Activated naive CD8-positive, alpha-beta T cell treated with anti-CD3 and anti-CD28 coated beads for 36 hours (primary cell): ENCODE measurements at regions not wholly inside any gene's neighbourhood (a gene's known extent, or its start where the extent isn't known, plus 50 kb on each side); places are given as distances from the start of the nearest gene placed in this dataset.

Source experiments
- DNase-seq: peaks from one replicate; pipeline ENCODE4 v3.0.0; 2021
- H3K27ac Mint-ChIP-seq: one replicate; pipeline ENCODE4 v1.8.0; 2022; ENCODE audit warnings: mild to moderate bottlenecking, moderate library complexity, mixed read lengths
- H3K27me3 Mint-ChIP-seq: one replicate; pipeline ENCODE4 v1.8.0; 2022; ENCODE audit warnings: mild to moderate bottlenecking, mixed read lengths
- H3K36me3 Mint-ChIP-seq: one replicate; pipeline ENCODE4 v1.8.0; 2021; ENCODE audit warnings: mild to moderate bottlenecking, mixed read lengths
- H3K4me1 Mint-ChIP-seq: one replicate; pipeline ENCODE4 v1.8.0; 2021; ENCODE audit warnings: mixed read lengths
- H3K4me3 Mint-ChIP-seq: one replicate; pipeline ENCODE4 v1.8.0; 2022; ENCODE audit warnings: mild to moderate bottlenecking, moderate library complexity, mixed read lengths
- H3K9me3 Mint-ChIP-seq: one replicate; pipeline ENCODE4 v1.8.0; 2022; ENCODE audit warnings: mixed read lengths

DNA sequence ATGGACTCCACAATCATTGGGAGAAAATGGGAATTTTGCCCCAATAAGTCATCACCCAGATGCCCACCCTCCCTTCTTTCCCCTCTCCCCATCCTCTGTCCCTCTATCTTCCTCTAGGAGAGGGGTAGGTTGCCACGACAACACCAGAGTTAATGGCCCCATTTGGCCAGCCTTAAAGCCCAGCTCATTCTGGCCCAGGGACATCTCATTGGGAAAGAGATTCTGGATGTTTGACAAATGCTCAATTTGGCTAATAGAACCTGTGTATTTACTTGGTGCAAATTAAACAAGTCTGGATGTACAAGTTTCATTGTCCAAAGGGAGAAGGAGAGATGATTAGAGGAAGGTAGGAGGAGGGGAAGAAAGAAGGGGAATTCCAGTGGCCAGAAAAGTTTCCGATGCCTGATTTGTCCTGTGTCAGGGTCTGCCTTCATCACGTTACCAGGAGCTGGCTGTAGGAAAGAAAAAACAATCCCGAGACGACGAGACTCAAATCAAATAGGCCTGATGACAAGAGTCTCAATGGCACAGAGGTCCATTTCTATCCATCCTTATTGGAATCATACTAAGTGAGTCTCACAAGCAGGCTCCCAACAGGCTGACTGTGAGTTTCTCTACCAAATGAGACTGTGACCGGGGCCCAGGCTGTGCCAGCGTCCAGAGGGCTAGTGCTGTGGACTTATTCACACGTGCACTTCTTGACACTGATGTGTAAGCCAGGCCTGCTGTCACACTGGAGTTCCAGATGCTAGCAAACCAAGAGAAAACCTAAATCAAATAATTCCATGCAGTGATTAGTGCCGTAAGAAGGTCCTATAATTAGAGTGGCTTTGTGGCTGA, 265.2 kb upstream of the APCDD1 start:
- no peaks in the 10 kb centered on the region for H3K4me1 Mint-ChIP-seq
- peaks cover 3% of the 10 kb centered on the region for H3K27me3 Mint-ChIP-seq
- no peak overlapping the region for H3K27ac Mint-ChIP-seq
- H3K9me3 Mint-ChIP-seq = peaks cover 5% of the 10 kb centered on the region
- DNase-seq = no peak
- H3K36me3 Mint-ChIP-seq = no peaks in the 10 kb centered on the region
- H3K4me3 Mint-ChIP-seq = no peak overlapping the region

DNA sequence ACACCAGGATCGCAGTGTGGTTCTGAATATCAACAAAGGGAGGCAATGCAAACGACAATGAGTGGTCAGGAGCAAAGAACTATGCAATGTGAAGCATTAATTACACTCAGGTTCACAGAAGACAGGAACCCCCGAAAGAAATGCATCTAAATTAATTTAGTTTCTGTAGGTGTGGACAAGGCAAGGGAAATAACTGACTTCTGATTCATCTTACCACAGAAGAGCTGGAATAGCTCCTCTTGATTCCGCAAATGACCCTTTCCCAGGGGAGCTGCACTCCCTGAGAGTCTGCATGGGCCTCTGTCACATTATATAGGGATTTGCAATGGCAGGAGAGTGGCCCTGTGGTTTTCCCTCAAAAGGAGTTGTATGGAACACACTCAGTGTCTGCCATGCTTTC, 263.9 kb upstream of the APCDD1 start:
- Mint-ChIP-seq H3K27ac (no peak overlapping the region), H3K4me1 (no peaks in the 10 kb centered on the region), H3K4me3 (no peak overlapping the region), H3K27me3 (peaks cover 3% of the 10 kb centered on the region), H3K9me3 (peaks cover 3% of the 10 kb centered on the region), H3K36me3 (no peaks in the 10 kb centered on the region)
- no peak for DNase-seq

DNA sequence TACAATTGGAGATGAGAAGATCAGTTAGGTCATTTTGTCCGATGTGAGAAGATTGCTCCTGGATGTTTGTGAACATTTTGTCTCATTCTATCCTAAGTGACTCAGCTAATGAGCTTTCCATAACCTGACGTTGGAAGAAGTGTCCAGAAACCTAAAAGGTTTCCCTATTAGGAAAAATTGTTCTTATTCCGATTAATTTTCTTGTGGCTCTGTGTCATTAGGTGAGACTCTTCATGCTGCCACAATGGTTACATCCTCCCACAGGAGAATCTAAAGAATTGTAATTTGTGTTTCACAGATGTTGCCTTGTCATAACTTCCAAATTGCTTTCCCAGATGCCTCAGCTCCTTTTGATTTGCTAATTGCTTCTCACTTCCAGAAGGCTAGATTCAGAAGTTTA, 261.0 kb upstream of the APCDD1 start:
- Mint-ChIP-seq H3K9me3 (no peaks in the 10 kb centered on the region), H3K36me3 (no peaks in the 10 kb centered on the region), H3K4me3 (no peak overlapping the region), H3K4me1 (no peaks in the 10 kb centered on the region), H3K27me3 (peaks cover 3% of the 10 kb centered on the region), H3K27ac (no peak overlapping the region)
- DNase-seq = no peak

DNA sequence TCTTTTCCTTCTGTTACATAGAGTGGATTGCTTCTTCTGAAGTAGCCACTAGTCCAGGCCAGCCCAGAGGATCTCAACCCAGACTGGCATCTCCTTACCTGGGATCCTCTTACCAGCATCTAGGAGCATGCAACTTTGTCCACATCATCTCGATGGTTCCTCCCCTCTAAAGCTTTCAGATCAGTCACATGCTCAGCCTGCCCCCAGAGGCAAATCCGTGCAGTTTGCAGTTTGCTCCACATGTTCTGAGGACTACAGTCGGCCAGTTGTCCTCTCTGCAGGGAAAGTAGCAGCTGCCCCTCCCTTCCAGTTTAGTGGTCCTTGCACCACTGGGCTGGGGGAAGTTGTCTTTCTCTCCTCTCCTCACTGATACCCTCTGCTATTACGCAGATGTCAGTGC, 259.8 kb upstream of the APCDD1 start:
- H3K27me3 Mint-ChIP-seq = no peaks in the 10 kb centered on the region
- DNase-seq = no peak
- H3K9me3 Mint-ChIP-seq = no peaks in the 10 kb centered on the region
- no peak overlapping the region for H3K4me3 Mint-ChIP-seq
- H3K36me3 Mint-ChIP-seq = no peaks in the 10 kb centered on the region
- H3K4me1 Mint-ChIP-seq = no peaks in the 10 kb centered on the region
- H3K27ac Mint-ChIP-seq = no peak overlapping the region

DNA sequence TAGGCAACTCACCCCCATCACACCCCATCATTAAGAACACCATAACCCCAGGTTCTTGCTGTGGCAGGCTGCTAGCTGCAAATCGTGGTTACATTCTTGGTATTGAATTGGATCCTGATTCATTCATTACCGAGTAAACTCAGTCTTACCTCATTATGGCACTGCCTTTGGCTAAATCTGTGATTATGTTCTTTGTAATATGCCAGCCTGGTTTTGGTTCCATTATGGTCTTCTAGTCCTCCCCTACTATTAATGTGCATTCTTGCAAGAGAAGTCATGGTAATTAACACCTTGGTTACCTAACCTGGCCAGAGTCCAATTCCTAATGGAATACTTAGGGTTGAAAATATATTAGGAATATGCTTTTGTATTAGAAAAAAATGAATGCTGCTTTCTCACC, 258.9 kb upstream of the APCDD1 start:
- Mint-ChIP-seq H3K27me3 (no peaks in the 10 kb centered on the region), H3K36me3 (no peaks in the 10 kb centered on the region), H3K9me3 (no peaks in the 10 kb centered on the region), H3K27ac (no peak overlapping the region), H3K4me3 (no peak overlapping the region), H3K4me1 (no peaks in the 10 kb centered on the region)
- no peak for DNase-seq

DNA sequence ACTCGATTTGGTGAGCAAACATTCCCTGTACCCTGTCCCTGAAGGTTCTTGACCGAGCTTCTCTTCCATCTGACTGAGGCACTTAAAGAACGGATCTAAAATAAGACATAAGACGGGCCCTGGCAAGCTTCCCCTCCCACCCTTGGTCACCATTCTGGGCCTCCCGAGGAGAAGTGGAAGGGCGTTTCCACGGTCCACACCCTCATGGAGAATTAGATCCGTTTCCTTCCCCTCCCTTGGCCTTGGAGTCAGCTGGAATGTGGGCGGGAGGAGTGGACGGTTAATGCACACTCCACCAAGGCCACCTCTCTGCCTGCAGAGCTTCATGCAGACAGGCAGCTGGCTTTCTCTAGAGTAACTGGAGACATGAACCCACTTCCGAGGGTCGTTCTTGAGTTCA, 257.3 kb upstream of the APCDD1 start:
- Mint-ChIP-seq H3K36me3 (no peaks in the 10 kb centered on the region), H3K27me3 (no peaks in the 10 kb centered on the region), H3K4me1 (no peaks in the 10 kb centered on the region), H3K9me3 (no peaks in the 10 kb centered on the region), H3K27ac (no peak overlapping the region), H3K4me3 (no peak overlapping the region)
- no peak for DNase-seq

DNA sequence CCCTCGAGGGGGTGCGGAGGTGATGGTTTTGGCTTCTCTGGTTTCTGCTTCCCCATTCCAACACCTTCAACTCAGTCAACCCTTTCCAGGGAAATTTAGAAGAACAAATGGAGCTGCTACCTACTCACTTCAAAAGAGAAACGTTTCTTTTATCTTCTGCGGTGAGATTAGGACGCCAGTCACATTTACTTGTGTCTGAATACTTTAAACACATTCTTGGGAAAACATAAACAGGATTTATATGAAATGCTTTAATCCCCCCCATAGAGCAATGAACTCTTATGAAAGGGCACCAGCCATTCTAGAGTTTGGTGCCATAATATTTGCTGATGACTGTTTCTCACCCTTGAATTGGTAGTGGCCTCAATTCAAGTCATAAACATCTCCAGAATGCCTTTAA, 253.2 kb upstream of the APCDD1 start:
- Mint-ChIP-seq H3K4me1 (no peaks in the 10 kb centered on the region), H3K9me3 (no peaks in the 10 kb centered on the region), H3K4me3 (no peak overlapping the region), H3K27ac (no peak overlapping the region), H3K27me3 (no peaks in the 10 kb centered on the region), H3K36me3 (no peaks in the 10 kb centered on the region)
- no peak for DNase-seq

DNA sequence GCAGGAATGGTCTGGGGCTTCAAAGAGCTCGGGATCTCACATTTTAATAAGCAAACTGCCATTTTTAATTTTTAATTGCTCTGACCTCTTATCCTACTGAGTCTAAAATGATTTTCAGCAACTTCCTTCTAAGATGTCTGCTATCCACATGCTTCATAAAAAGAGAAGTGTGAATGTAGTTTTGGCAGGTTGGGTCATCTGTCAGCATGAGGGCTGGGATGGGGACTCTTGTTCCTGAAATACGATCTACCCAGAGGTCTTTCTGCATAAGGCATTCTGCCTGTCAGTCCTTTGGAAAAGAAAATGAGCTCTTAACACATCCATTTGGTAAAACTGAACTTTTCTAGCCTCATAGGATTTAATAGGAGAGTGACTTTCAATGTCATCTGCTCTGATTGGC, 252.8 kb upstream of the APCDD1 start:
- H3K27me3 Mint-ChIP-seq = no peaks in the 10 kb centered on the region
- no peaks in the 10 kb centered on the region for H3K36me3 Mint-ChIP-seq
- no peaks in the 10 kb centered on the region for H3K9me3 Mint-ChIP-seq
- no peak overlapping the region for H3K4me3 Mint-ChIP-seq
- no peak overlapping the region for H3K27ac Mint-ChIP-seq
- no peaks in the 10 kb centered on the region for H3K4me1 Mint-ChIP-seq
- no peak for DNase-seq

DNA sequence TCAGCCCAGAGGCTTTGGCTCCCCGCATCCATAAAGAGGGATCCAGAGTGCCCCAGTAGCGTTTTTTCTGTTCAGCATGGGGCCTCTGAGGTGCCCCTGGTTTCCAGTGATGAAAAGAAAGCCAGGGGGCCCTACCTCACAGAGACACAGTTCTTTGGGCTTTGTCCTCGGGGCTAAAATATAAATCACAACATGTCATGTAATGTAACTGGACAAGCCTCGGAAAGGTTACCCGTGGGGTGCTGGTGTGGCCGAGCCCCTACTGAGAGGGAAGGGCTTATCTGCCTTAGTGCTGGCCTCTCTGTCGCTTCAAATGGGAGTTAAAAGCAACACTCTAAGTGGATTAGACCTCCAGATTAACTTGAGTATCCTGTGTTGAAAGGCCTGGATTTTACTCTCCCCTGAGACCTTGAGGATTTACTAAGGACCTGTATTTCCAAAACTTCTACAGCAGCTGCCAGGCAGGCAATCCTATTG, 251.6 kb upstream of the APCDD1 start:
- H3K4me1 Mint-ChIP-seq = no peaks in the 10 kb centered on the region
- H3K27me3 Mint-ChIP-seq = no peaks in the 10 kb centered on the region
- no peak for DNase-seq
- H3K27ac Mint-ChIP-seq = no peak overlapping the region
- H3K9me3 Mint-ChIP-seq = no peaks in the 10 kb centered on the region
- H3K4me3 Mint-ChIP-seq = no peak overlapping the region
- no peaks in the 10 kb centered on the region for H3K36me3 Mint-ChIP-seq

DNA sequence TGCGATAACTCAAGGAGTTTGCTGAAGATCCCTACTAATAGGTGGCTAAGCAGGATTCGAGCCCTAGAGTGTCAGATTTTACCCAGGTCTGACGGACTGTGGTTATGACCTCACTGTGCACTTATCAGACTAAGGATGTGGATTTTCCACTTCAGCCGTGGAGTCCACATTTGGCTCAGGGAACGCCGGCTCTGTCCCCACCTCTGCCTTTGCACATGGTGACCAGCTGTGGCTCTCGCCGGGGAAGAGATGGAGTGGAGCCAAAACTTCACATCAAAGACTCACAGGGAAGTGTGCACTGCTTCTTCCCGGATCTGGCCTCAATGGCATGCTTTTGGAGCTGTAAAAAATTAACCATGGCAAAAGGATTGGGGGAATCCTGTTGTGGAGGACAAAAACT, 249.3 kb upstream of the APCDD1 start:
- no peaks in the 10 kb centered on the region for H3K36me3 Mint-ChIP-seq
- no peak for DNase-seq
- no peak overlapping the region for H3K27ac Mint-ChIP-seq
- H3K27me3 Mint-ChIP-seq = no peaks in the 10 kb centered on the region
- H3K4me3 Mint-ChIP-seq = no peak overlapping the region
- H3K9me3 Mint-ChIP-seq = no peaks in the 10 kb centered on the region
- H3K4me1 Mint-ChIP-seq = no peaks in the 10 kb centered on the region

DNA sequence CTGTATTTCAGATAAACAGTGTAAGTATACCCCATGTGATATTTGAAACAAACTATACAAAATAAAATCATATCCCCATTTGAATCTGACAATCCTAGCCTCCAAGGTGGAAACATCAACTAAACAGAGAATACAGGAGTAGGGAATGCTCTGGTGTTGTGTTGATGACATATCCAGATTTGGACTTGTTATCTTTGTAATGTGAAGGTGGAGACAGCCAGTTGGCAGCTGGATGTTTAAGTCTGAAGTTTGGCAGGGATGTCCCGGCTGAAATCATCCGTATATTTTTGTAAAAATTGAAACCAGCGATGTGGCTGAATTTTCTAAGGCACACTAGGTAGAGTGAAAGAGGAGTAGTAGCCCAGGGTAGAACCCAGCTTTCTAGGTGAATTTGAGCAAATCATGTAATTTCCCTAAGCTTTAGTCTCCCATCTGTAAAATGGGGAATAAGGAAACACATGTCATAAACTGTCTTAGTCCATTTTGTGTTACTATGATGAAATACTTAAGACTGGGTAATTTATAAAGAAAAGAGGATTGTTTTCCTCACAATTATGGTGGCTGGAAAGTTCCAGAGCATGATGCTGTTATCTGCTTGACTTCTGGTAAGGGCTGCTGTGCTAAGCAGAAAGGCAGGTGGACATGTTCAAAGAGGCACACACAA, 246.6 kb upstream of the APCDD1 start:
- Mint-ChIP-seq H3K27me3 (no peaks in the 10 kb centered on the region), H3K4me3 (no peak overlapping the region), H3K36me3 (no peaks in the 10 kb centered on the region), H3K27ac (no peak overlapping the region), H3K4me1 (no peaks in the 10 kb centered on the region), H3K9me3 (no peaks in the 10 kb centered on the region)
- DNase-seq = no peak

DNA sequence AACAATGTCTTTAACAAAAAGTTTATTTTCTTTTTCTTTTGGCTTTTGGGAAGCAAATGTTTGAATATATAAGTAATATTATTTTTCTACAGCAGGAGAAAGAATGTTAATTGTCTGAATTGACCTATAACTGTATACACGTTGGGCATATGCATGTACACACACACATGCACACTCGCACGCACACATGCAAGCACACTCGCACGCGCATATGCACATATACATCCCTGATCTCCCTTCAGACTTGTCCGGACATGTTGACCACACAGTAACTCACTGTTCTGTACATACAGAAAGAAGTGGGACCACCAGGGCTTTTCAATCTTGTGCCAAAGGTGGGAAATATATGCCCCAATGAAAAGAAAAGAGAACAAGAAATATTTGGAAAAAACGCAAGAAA, 245.1 kb upstream of the APCDD1 start:
- no peak overlapping the region for H3K4me3 Mint-ChIP-seq
- H3K9me3 Mint-ChIP-seq = no peaks in the 10 kb centered on the region
- no peak overlapping the region for H3K27ac Mint-ChIP-seq
- no peaks in the 10 kb centered on the region for H3K4me1 Mint-ChIP-seq
- H3K36me3 Mint-ChIP-seq = no peaks in the 10 kb centered on the region
- no peaks in the 10 kb centered on the region for H3K27me3 Mint-ChIP-seq
- no peak for DNase-seq

DNA sequence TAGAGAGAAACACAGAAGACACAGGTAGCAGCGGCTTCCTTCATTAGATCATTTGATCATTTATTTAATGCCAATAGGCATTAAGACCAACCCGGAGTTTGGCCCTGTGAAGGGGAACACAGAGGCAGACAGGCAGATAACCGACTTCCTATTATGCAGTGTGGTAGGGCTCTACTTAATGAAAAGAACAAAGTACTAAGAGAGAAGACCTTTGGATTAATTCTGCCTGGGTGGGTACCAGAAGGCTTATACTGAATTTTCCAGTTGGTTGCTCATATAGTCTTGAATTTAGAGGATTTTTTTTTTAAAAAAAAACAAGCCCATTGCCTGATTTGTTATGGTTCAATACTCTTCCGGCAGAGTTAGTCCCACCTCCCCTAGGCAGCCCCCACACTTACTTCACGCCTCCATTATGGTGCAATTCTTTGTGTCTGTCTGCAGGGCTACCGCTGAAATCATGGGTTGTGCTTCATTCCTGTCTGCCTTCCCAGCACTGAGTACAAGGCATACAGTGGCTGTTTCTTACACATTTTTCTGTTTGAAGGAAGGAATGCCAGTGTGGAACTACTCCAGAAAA, 244.3 kb upstream of the APCDD1 start:
- Mint-ChIP-seq H3K36me3 (no peaks in the 10 kb centered on the region), H3K4me1 (no peaks in the 10 kb centered on the region), H3K27me3 (no peaks in the 10 kb centered on the region), H3K27ac (no peak overlapping the region), H3K4me3 (no peak overlapping the region), H3K9me3 (no peaks in the 10 kb centered on the region)
- no peak for DNase-seq

DNA sequence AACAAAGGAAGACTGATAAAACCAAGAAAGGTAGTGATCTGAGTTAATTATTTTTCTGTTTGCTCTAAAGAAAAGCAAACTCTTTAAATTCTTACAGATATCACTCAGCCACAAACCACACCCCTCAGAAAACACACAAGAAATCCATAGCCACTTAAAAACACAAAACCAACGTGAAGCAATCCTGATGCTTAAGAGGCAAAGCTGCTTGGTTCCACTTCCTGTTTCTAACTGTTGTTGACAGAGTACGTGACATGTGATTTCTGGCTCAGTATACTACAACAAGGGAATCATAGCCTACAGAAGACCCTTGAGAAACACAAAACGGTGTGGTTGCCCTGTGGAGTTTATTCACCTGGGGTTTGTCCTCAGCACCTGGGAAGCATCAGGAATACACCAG, 240.9 kb upstream of the APCDD1 start:
- Mint-ChIP-seq H3K27me3 (no peaks in the 10 kb centered on the region), H3K27ac (no peak overlapping the region), H3K4me1 (no peaks in the 10 kb centered on the region), H3K36me3 (no peaks in the 10 kb centered on the region), H3K9me3 (no peaks in the 10 kb centered on the region), H3K4me3 (no peak overlapping the region)
- no peak for DNase-seq

DNA sequence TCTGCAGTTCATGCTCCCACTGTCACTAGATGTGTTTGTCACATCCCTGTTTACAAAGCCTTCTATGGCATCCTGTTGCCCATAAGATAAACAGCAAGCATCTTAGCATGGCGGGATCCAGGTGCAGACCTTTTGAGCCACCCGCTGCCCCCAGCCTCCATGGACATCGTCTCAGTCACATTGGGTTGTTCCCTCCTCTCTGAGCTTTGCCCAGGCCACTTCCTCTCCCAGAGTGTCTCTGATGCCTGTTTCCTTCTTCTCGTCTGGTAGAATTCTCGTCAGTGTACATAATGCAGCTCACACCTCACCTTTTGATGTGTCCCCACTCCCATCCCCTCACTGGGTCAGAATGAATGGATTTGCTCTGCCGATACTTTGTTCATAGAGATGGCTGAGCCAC, 239.0 kb upstream of the APCDD1 start:
- Mint-ChIP-seq H3K27me3 (no peaks in the 10 kb centered on the region), H3K27ac (no peak overlapping the region), H3K9me3 (no peaks in the 10 kb centered on the region), H3K4me3 (no peak overlapping the region), H3K36me3 (no peaks in the 10 kb centered on the region), H3K4me1 (no peaks in the 10 kb centered on the region)
- DNase-seq = no peak

DNA sequence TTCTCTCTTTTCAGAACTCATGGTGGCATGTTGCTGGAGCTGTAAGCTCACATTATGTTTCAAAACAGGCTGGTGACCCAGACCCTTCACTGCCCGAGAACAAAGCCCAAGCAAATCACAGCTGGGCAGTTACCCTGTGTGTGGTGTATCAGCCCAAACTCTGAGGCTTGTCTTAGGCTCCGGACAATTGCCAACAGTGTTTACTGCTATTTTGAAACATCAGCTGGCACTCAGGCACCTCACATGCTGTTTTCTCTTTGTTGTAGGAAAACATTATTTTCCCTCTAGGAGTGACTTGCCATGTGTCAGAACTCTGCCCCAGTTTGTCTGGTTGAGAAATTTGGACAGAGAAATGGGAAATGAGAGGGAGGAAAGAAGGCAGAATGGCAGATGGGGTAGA, 237.6 kb upstream of the APCDD1 start:
- H3K27ac Mint-ChIP-seq = no peak overlapping the region
- no peak overlapping the region for H3K4me3 Mint-ChIP-seq
- no peaks in the 10 kb centered on the region for H3K36me3 Mint-ChIP-seq
- no peaks in the 10 kb centered on the region for H3K9me3 Mint-ChIP-seq
- DNase-seq = no peak
- no peaks in the 10 kb centered on the region for H3K4me1 Mint-ChIP-seq
- no peaks in the 10 kb centered on the region for H3K27me3 Mint-ChIP-seq
